ENCODE measurements at regions not wholly inside any gene's neighbourhood (a gene's known extent, or its start where the extent isn't known, plus 50 kb on each side); places are given as distances from the start of the nearest gene placed in this dataset.

GRCh38 chr16:86663685-86664521 is 85.6 kb downstream of the FOXL1 start:
- peak; percentile 84 for DNase-seq (ENCODE audit: low read depth)
- H3K4me3 ChIP-seq (ENCODE audit: low read depth, low read length) = no peak overlapping the region

DNA sequence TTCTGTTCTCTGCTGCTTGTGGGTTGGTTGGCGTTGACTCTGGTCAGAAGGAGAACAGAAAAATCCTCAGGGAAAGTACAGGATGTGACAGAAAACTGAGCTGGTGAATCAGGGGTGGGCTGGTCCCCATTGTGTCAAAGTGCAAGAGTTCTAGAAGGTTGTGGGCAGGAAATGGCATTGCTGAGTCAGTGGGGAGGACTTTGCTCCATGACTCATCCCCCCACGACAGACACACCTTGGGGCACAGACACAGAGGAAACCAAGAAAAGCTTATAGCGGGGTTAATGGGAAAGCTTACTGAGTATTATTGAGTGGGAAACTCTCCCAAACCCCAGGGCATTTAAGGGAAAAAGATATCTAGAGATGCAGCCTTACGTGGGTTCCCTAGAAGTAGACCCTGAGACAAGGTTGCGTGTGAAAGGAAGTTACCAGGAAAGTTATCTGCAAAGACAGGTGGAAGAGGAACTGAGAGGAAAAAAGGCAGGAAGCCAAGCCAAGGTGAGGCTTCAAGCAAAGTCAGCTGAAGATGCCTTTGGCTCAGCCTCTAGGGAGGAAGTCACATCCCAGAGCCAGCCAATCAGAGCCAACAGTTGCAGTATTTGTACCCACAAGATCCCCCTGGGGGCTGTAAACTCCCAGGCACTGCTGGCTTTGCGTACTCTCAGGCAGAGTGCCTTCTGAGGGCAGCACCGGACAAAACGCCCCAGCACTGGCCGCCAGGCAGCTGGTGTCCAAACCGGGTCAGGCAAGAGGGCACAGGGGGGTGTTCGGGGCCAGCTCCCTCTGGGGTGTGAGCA is 86.4 kb downstream of the FOXL1 start:
- peak; percentile 96 for DNase-seq (ENCODE audit: low read depth)
- H3K4me3 ChIP-seq (ENCODE audit: low read depth, low read length) = no peak overlapping the region

GRCh38 chr16:86665319-86665675 is 86.9 kb downstream of the FOXL1 start:
- no peak overlapping the region for H3K4me3 ChIP-seq (ENCODE audit: low read depth, low read length)
- peak; percentile 69 for DNase-seq (ENCODE audit: low read depth)

GRCh38 chr16:86665929-86666328 is 87.6 kb downstream of the FOXL1 start:
- DNase-seq (ENCODE audit: low read depth) = no peak
- H3K4me3 ChIP-seq (ENCODE audit: low read depth, low read length) = no peak overlapping the region

DNA sequence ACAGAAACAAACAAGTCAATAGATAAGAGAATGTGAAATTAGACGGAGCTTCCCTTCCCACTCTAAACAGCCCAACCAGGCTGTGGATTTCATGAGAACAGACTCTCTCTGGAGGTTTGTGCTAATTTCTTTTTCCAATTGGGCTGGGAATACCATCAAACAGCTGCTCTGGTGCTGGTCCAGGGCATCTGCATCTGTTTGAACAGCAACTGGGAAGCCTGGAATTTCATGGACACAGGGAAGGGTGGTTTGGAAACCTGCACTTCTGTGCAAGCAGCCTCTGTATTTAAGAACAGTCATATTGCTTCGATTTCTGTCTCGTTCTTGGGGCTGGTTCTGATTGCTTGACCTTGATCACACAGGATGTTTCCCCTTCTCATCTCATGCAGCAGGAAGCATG is 88.7 kb downstream of the FOXL1 start:
- DNase-seq (ENCODE audit: low read depth) = no peak
- H3K4me3 ChIP-seq (ENCODE audit: low read depth, low read length) = no peak overlapping the region

GRCh38 chr16:86668136-86668910 is 90.0 kb downstream of the FOXL1 start:
- no peak overlapping the region for H3K4me3 ChIP-seq (ENCODE audit: low read depth, low read length)

GRCh38 chr16:86669285-86669805 is 91.0 kb downstream of the FOXL1 start:
- H3K4me3 ChIP-seq (ENCODE audit: low read depth, low read length) = no peak overlapping the region
- DNase-seq (ENCODE audit: low read depth) = no peak

More at GRCh38 chr16:86668136-86668910, 90.0 kb downstream of the FOXL1 start:
- DNase-seq (ENCODE audit: low read depth) = no peak

GRCh38 chr16:86669937-86670749 is 91.8 kb downstream of the FOXL1 start:
- DNase-seq (ENCODE audit: low read depth) = peak; percentile 70
- no peak overlapping the region for H3K4me3 ChIP-seq (ENCODE audit: low read depth, low read length)

DNA sequence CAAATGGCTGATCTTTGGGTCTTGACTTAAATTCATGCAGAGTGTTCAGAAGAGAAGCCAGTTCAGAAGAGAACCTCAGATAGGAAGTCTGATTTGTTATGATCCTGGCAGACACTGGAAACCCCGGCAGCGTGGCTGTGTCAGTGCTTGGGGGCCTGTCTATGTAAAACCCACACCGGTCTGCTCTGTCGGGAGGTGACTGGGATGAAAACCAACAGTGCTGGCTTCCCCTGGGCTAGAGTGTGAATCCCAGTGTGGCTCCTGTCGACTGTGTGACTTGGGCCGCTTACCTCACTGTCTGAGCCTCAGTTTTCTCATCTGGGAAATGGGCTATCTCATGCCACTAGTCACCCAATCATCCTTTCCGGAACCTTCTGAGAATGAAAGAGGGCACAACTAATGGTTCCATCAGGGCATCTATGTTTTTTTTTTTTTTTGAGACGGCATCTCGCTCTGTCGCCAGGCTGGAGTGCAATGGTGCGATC is 92.4 kb downstream of the FOXL1 start:
- no peak for DNase-seq (ENCODE audit: low read depth)
- H3K4me3 ChIP-seq (ENCODE audit: low read depth, low read length) = no peak overlapping the region

DNA sequence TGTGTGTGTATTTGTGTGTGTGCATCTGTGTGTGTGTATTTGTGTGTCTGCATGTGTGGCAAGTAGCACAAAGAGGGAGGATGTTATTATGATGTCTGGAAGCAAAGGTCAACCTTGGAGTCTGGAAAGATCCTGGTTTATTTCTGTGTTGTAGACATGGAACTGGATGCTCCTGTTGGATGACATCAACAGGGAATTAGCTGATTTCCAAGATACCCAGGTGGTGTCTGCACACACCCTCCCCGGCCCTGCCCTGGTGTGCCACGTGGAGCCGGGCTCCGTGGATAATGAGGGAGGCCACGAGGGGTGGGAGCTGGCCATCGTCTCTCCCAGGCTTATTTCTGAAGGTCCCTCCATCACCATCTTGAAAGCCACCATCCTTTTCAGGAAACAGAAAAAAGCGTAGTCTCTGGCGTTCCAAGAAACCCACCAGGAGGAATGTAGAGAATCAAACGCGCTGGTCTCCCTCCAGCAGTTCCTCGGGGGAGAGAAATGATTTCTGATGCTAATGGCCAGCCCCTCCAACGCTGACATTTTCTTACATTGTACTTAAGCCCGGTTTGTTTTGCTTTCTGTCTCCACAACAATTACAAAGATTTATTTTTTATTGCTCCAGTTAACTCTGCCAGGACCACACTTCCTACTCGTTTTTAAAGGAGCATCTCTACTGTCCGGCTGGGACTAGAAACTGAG is 93.3 kb downstream of the FOXL1 start:
- no peak overlapping the region for H3K4me3 ChIP-seq (ENCODE audit: low read depth, low read length)

GRCh38 chr16:86672179-86672863 is 94.0 kb downstream of the FOXL1 start:
- no peak overlapping the region for H3K4me3 ChIP-seq (ENCODE audit: low read depth, low read length)
- no peak for DNase-seq (ENCODE audit: low read depth)

More for the DNA sequence above, 93.3 kb downstream of the FOXL1 start:
- no peak for DNase-seq (ENCODE audit: low read depth)

DNA sequence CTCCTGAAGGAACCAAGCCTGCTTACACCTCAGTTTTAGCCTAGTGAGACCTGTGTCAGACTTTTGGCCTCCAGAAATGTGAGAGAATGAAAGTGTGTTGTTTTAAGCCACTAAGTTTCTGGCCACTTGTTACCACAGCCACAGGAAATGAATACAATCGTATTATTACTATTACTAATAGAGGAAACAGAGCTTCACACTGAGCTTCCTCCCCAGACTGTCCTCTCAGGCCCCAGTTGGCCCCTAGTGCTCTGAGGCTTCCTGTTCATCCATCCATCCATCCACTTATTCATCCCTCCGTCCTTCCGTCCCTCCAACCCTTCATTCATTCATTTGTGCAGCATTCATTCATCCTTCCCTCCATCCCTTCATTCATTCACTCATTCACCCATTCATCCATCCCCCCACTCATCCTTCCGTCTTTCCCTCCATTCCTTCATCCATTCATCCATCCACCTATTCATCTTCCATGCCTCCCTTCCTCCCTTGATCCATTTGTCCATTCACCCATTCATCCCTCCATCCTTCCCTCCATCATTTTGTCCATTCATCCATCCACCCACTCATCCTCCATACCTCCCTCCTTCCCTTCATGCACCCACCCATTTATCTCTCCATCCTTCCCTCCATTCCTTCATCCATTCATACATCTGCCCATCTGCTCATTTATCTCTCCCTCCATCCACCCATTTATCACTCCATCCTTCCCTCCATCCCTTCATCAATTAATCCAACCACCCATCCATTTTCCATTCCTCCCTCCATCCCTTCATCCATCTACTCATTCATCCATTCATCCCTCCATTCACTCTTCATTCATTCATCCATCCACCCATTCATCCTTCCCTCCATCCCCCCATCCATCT is 95.0 kb downstream of the FOXL1 start:
- H3K4me3 ChIP-seq (ENCODE audit: low read depth, low read length) = no peak overlapping the region
- no peak for DNase-seq (ENCODE audit: low read depth)

- H3K4me3 ChIP-seq (ENCODE audit: low read depth, low read length) = no peak overlapping the region
- DNase-seq (ENCODE audit: low read depth) = no peak
Measured at GRCh38 chr16:86673956-86674453, 95.7 kb downstream of the FOXL1 start.

DNA sequence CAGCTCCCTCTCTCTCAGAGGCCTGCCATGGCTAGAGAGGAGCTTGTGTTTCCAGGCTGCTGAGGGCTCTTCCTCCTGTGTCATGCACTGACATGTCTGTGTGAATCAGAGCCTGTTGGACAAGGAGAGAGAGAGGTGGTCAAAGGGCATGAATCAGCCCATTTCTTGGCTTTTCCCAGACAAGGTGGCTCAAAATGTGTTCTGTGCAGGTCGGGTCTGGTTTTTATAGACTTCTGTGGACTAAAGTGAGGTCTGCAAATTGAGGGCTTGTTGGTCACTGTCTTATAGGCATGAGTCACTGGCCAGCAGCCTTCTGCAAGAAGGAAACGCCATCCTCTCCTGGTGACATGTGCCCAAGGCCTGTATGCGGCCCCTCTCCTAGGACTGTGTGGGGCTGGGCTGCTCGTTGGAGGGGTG is 97.9 kb downstream of the FOXL1 start:
- DNase-seq (ENCODE audit: low read depth) = no peak

GRCh38 chr16:86679490-86679889 is 101.1 kb downstream of the FOXL1 start:
- H3K4me3 ChIP-seq (ENCODE audit: low read depth, low read length) = no peak overlapping the region
- DNase-seq (ENCODE audit: low read depth) = no peak

More for the DNA sequence above, 97.9 kb downstream of the FOXL1 start:
- H3K4me3 ChIP-seq (ENCODE audit: low read depth, low read length) = no peak overlapping the region

- peak; percentile 53 for DNase-seq (ENCODE audit: low read depth)
- no peak overlapping the region for H3K4me3 ChIP-seq (ENCODE audit: low read depth, low read length)
Measured at GRCh38 chr16:86680162-86680561, 101.8 kb downstream of the FOXL1 start.

DNA sequence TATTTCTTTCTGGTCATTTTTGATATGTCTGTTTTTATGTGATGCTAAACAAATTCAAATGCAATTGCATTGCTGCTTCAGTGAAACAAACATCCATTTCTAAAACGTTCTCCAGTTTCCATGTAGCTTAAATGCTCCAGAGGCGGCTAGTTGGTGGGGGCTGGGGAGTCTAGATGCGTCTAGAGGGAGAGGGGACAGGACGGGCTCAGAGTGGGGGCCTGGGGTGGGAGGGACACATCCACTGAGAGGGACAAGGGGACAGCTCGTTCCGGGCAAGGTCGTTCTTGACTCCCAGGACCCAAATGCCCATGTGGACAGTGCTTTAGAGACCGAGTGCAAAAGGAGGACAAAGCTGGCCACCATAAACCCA is 102.3 kb downstream of the FOXL1 start:
- DNase-seq (ENCODE audit: low read depth) = no peak
- H3K4me3 ChIP-seq (ENCODE audit: low read depth, low read length) = no peak overlapping the region

All from skeletal muscle cell (primary cell).